MG63 (cell line): ENCODE measurements at regions not wholly inside any gene's neighbourhood (a gene's known extent, or its start where the extent isn't known, plus 50 kb on each side); places are given as distances from the start of the nearest gene placed in this dataset.
"Not testable (repeated sequence)": the region's sequence is repeated elsewhere in the genome, so short reads cannot be mapped to it uniquely, and the experiment has no call there.

Experiments used
- DNase-seq: peaks from one replicate; pipeline ENCODE4 v3.0.0-alpha.2; 2020
- H3K27me3 ChIP-seq: fragments of 250-450 bp; sonication (Bioruptor Pico); 2 replicates; pipeline ENCODE4 v1.5.1; 2020; ENCODE audit warnings: mild to moderate bottlenecking, moderate library complexity
- H3K36me3 ChIP-seq: fragments of 250-450 bp; sonication (Bioruptor Pico); 2 replicates; pipeline ENCODE4 v1.5.1; 2020; ENCODE audit warnings: mild to moderate bottlenecking, moderate library complexity
- H3K4me3 ChIP-seq: fragments of 250-450 bp; sonication (Bioruptor Pico); 2 replicates; pipeline ENCODE4 v1.5.1; 2020; ENCODE audit warnings: mild to moderate bottlenecking, moderate library complexity
- H3K9me3 ChIP-seq: fragments of 250-450 bp; sonication (Bioruptor Pico); 2 replicates; pipeline ENCODE4 v1.5.1; 2020; ENCODE audit warnings: mild to moderate bottlenecking, moderate library complexity

GRCh38 chr2:53610260-53610659 is 157.3 kb upstream of the CHAC2 start:
- no peaks in the 10 kb centered on the region for H3K27me3 ChIP-seq
- no peak for DNase-seq
- H3K4me3 ChIP-seq = no peak overlapping the region
- H3K9me3 ChIP-seq = no peaks in the 10 kb centered on the region
- H3K36me3 ChIP-seq = no peaks in the 10 kb centered on the region

GRCh38 chr2:53609551-53609950 is 158.1 kb upstream of the CHAC2 start:
- H3K27me3 ChIP-seq = no peaks in the 10 kb centered on the region
- no peaks in the 10 kb centered on the region for H3K36me3 ChIP-seq
- no peak for DNase-seq
- H3K4me3 ChIP-seq = no peak overlapping the region
- H3K9me3 ChIP-seq = no peaks in the 10 kb centered on the region

DNA sequence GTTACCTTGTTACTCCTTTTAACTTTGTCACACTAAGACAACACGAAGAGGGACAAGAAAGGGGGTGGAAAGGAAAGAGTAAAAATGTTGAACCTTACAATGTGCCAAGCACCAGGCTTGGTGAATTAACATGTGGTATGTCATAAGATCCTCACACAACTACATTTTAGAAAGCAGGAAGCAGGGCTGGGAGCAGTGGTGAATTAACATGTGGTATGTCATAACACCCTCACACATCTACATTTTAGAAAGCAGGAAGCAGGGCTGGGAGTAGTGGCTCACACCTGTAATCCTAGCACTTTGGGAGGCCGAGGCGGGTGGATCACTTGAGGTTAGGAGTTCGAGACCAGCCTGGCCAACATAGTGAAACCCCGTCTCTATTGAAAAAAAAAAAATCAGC is 159.3 kb upstream of the CHAC2 start:
- DNase-seq = no peak
- Histone ChIP-seq H3K36me3 (no peaks in the 10 kb centered on the region), H3K4me3 (no peak overlapping the region), H3K27me3 (no peaks in the 10 kb centered on the region), H3K9me3 (no peaks in the 10 kb centered on the region)

- H3K36me3 ChIP-seq = no peaks in the 10 kb centered on the region
- H3K4me3 ChIP-seq = no peak overlapping the region
- DNase-seq = peak; percentile 65
- H3K9me3 ChIP-seq = no peaks in the 10 kb centered on the region
- no peaks in the 10 kb centered on the region for H3K27me3 ChIP-seq
These were observed 166.8 kb upstream of the CHAC2 start for GRCh38 chr2:53600815-53601214.

GRCh38 chr2:53586733-53587612 is 180.6 kb upstream of the CHAC2 start:
- not testable (repeated sequence) for H3K9me3 ChIP-seq, H3K36me3 ChIP-seq, DNase-seq

GRCh38 chr2:53584986-53585385 is 182.6 kb upstream of the CHAC2 start:
- DNase-seq = no peak
- Histone ChIP-seq H3K9me3 (no peaks in the 10 kb centered on the region), H3K36me3 (no peaks in the 10 kb centered on the region)

More at GRCh38 chr2:53586733-53587612, 180.6 kb upstream of the CHAC2 start:
- H3K4me3 ChIP-seq, H3K27me3 ChIP-seq: not testable (repeated sequence)

GRCh38 chr2:53583583-53583982 is 184.0 kb upstream of the CHAC2 start:
- no peak overlapping the region for H3K4me3 ChIP-seq
- H3K36me3 ChIP-seq = no peaks in the 10 kb centered on the region
- no peaks in the 10 kb centered on the region for H3K27me3 ChIP-seq
- no peak for DNase-seq
- no peaks in the 10 kb centered on the region for H3K9me3 ChIP-seq

More at GRCh38 chr2:53584986-53585385, 182.6 kb upstream of the CHAC2 start:
- Histone ChIP-seq H3K4me3 (no peak overlapping the region), H3K27me3 (no peaks in the 10 kb centered on the region)

DNA sequence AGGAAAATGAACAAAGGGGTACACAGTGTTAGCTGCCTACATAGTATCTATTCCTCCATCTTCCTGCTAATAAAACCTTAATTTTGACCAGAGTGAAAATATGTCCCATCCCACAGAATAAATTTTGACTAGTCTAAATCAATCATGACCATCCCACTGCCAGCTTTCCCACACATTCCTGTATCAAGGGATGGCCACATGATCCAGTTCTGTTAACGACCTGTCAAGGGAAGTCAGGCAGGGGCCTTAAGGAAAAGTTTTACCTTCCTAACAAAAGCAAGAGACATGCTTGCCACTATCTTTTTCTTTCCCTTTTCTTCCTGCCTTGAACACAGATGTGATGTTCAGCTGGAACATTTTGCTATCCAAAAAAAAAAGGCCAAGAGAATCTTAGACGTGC is 185.0 kb upstream of the CHAC2 start:
- H3K9me3 ChIP-seq = no peaks in the 10 kb centered on the region
- no peak for DNase-seq
- no peaks in the 10 kb centered on the region for H3K27me3 ChIP-seq
- no peaks in the 10 kb centered on the region for H3K36me3 ChIP-seq
- no peak overlapping the region for H3K4me3 ChIP-seq

- Histone ChIP-seq H3K4me3 (no peak overlapping the region), H3K9me3 (no peaks in the 10 kb centered on the region), H3K27me3 (no peaks in the 10 kb centered on the region), H3K36me3 (no peaks in the 10 kb centered on the region)
- DNase-seq = no peak
These were observed 191.4 kb upstream of the CHAC2 start for GRCh38 chr2:53576166-53576565.

GRCh38 chr2:53575721-53576124 is 191.9 kb upstream of the CHAC2 start:
- H3K27me3 ChIP-seq = no peaks in the 10 kb centered on the region
- H3K36me3 ChIP-seq = no peaks in the 10 kb centered on the region
- no peak overlapping the region for H3K4me3 ChIP-seq
- H3K9me3 ChIP-seq = no peaks in the 10 kb centered on the region
- no peak for DNase-seq

- Histone ChIP-seq H3K4me3 (no peak overlapping the region), H3K9me3 (no peaks in the 10 kb centered on the region), H3K36me3 (no peaks in the 10 kb centered on the region), H3K27me3 (no peaks in the 10 kb centered on the region)
- DNase-seq = no peak
These were observed 194.9 kb upstream of the CHAC2 start for GRCh38 chr2:53572696-53573095.

DNA sequence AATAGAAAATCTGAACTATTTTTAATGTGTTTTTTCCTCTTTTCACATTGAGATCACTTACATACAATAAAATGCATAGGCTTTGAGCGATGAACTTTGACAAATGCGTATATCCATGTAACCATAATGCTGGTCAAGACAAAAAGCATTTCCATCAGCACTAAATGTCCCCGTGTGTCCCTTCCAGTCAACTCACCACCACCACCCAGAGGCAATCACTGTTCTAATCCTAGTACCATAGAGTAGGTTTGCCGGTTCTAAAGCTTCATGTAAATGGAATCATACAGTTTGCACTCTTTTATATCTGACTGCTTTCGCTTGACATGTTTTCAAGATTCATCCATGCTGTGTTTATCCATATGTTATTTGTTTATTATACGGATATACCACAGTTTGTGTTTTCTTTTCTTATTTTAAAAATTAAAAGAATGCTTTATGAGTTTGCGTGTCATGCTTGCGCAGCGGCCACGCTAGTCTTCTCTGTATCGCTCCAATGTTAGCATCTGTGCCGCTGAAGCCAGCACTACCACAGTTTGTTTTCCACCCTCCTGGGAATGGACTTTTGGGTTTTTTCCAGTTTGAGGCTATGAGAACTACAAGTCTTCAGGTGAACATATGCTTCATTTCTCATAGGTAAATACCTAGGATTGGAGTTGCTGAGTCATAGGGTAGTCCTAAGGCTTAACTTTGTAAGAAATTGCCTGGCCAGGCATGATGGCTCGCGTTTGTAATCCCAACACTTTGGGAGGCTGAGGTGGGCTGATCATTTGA is 197.5 kb upstream of the CHAC2 start:
- no peak for DNase-seq
- Histone ChIP-seq H3K27me3 (no peaks in the 10 kb centered on the region), H3K36me3 (no peaks in the 10 kb centered on the region), H3K9me3 (no peaks in the 10 kb centered on the region), H3K4me3 (no peak overlapping the region)

DNA sequence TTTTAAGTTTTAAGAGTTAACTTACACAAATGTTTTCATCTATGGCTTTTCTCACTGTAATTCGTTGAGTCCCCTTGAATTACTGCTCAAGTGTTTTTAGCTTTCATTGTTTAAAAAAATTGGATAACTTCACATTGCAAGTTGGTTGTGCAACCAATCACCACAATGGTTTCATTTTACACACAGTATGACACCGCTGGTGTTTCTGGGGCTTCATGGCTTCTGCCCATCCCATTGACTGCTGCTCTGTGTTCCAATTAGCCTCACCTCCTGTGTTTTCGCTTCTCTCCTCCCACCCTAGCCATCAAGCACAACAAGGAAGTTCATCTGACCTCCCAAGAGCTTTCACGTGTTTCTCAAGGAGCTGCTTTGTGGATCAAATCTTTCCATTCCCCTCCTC is 199.1 kb upstream of the CHAC2 start:
- H3K9me3 ChIP-seq = no peaks in the 10 kb centered on the region
- no peaks in the 10 kb centered on the region for H3K36me3 ChIP-seq
- no peak for DNase-seq
- no peaks in the 10 kb centered on the region for H3K27me3 ChIP-seq
- peak overlapping the region; percentile 13; the same call in 1 of the 2 replicates for H3K4me3 ChIP-seq

GRCh38 chr2:53567073-53567472 is 200.5 kb upstream of the CHAC2 start:
- H3K4me3 ChIP-seq = no peak overlapping the region
- H3K36me3 ChIP-seq = no peaks in the 10 kb centered on the region
- no peaks in the 10 kb centered on the region for H3K9me3 ChIP-seq
- no peak for DNase-seq
- no peaks in the 10 kb centered on the region for H3K27me3 ChIP-seq

DNA sequence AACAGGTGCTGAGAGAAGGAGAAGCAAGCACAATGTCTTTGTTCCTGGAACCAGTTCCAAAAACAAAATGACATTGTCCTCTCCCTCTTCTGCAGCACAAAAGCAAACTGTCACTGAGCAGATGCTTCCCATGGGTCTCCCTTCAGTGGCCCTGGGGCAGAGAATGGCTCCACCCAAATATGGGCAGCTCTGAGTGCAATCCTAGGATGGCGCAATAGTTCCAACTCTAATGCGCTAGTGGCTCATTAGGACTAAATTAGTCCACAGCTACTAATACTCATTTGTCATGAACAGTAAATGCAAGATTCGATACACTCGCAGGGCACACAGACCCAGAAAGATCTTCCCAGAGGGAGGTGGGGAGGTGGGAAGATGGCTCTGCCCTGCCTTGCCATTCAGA is 205.2 kb upstream of the CHAC2 start:
- Histone ChIP-seq H3K27me3 (no peaks in the 10 kb centered on the region), H3K9me3 (no peaks in the 10 kb centered on the region), H3K36me3 (no peaks in the 10 kb centered on the region), H3K4me3 (no peak overlapping the region)
- DNase-seq = no peak

DNA sequence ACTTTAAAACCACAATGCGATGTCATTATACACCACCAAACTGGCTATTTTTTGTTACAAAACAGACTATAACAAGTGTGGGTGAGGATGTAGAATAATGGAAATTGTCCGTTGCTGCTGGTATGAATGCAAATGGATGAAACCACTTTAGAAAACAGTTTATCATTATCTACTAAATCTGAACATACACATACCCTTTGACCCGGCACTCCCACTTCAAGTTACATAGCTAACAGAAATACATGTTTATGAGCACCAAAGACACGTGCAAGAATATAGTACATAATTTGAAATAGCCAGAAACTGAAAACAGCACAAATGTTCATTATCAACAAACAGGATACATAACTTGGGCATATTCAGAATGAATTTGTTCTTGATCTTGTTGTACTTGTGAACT is 206.4 kb upstream of the CHAC2 start:
- H3K27me3 ChIP-seq = no peaks in the 10 kb centered on the region
- no peak for DNase-seq
- no peak overlapping the region for H3K4me3 ChIP-seq
- H3K9me3 ChIP-seq = no peaks in the 10 kb centered on the region
- H3K36me3 ChIP-seq = no peaks in the 10 kb centered on the region

DNA sequence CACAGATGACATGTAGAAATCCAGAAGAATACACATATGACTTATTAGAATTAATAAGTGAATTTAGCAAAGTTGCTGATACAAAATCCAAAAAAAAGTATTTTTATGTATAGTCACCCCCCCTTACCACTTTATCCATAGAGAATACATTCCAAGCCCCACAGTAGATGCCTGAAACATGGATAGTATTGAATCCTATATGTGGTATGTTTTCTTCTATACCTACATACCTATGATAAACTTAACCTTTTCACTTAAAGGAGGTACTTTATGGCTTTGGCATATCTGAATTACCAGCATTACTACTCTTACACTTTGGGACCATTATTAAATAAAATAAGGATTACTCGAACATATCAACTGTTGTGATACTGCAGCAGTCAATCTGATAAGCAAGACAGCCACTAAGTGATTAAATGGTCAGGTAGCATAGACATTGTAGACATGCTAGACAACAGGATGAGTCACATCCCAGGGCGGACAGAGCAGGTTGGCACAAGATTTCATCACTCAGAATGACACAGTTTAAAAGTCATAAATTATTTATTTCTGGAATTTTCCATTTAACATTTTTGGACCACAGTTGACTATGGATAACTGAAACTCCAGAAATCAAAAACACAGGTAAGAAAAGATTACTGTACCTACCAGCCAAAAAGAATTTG is 208.2 kb upstream of the CHAC2 start:
- Histone ChIP-seq H3K36me3 (no peaks in the 10 kb centered on the region), H3K27me3 (no peaks in the 10 kb centered on the region), H3K9me3 (no peaks in the 10 kb centered on the region), H3K4me3 (no peak overlapping the region)
- DNase-seq = peak; percentile 10
